NT2/D1 (cell line): ENCODE measurements at regions not wholly inside any gene's neighbourhood (a gene's known extent, or its start where the extent isn't known, plus 50 kb on each side); places are given as distances from the start of the nearest gene placed in this dataset.

Experiments
- SUZ12 ChIP-seq: IDR thresholded peaks from 2 replicates; pipeline ENCODE4 v1.6.1; 2011; ENCODE audit not compliant: insufficient read length, insufficient read depth; ENCODE audit errors: extremely low read depth
- YY1 ChIP-seq: IDR thresholded peaks from 2 replicates; pipeline ENCODE4 v1.6.1; 2011; ENCODE audit not compliant: insufficient read length, insufficient read depth
- ZNF274 ChIP-seq: IDR thresholded peaks from 2 replicates; pipeline ENCODE4 v1.6.1; 2011; ENCODE audit warnings: mild to moderate bottlenecking, low read depth, low read length

GRCh38 chr3:162348912-162349311 lies 852.3 kb downstream of the OTOL1 start:
- TF ChIP-seq ZNF274 = no peak
- no peak for TF ChIP-seq YY1
- TF ChIP-seq SUZ12 = no peak
